Tongue (tissue), 1 donor: ENCODE measurements at regions not wholly inside any gene's neighbourhood (a gene's known extent, or its start where the extent isn't known, plus 50 kb on each side); places are given as distances from the start of the nearest gene placed in this dataset.
A peak's percentile ranks its signal among the peaks of the same experiment; 100 is the strongest.

Experiments used
- DNase-seq: peaks from one replicate; pipeline ENCODE4 v3.0.0-alpha.2; 2015

DNA sequence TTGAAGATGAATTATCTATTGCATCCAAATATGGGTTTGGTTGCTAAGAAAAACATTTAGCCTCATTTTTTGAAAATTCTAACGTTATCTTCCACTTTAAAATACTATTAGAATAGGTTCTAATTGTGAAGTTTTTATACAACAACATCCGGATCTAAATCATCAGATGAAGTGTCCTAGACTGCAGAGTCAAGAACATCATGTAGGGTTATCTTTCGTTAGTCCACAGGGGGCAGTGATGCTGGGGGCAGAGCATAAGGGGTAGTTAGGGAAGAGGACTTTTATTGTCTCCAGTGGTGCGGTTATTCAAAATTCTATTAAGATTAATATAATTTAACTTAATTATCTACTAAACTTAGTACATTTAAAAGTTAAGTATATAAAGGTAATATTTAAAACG is 990.6 kb upstream of the PHF14 start:
- no peak for DNase-seq

DNA sequence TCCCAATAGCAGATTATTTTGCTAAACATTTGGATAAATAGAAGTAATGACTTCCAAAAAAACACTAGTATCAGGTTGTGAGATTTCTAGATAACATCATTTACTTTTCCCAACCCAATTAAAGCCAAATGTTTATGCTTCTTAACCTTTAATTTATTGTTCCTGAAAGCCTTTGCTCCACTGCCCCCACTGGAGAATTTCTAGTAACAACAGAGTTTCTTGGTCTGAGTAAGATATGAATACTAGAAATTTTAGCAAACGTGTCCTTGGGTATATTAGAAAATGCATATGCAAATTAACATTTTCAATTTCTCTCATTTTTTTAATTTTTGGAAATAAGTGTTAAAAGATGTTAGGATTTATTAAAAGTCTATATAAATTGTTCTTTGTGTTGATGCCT is 958.0 kb upstream of the PHF14 start:
- DNase-seq, result no peak

DNA sequence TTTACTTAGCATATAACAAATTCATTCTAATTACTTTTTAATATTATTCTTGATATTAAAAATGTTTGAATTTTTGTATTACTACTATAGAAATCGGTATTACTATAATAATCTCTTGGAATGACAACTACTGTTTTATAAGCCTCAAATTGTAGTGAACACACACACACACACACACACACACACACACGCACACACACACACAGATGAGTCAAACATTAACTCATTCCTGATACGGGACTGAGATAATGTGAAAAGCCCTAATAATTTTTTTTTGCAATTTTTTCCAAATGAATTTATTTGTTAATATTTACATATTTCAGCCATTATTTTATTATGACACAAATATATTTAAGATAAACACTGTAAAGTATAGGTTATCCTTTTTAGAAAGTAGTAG is 951.2 kb upstream of the PHF14 start:
- no peak for DNase-seq

DNA sequence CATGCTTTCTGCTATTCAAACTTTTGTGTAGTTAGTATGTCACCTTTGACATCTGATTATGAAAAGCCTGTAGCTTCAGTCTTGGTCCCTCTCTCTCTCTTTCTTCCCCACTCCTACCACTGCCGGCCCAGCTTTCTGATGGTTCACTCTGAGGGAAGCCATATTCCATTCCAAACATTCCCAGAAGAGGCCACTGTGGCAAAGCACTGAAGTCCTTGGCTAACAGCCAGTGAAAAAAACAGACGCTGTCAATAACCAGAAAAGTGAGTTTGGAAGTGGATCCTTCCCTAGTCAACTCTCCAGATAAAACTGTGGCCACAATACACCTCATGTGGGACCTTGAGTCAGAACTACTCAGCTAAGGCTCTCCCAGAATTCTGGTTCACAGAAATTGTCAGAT is 950.7 kb upstream of the PHF14 start:
- DNase-seq, result peak; percentile 16

DNA sequence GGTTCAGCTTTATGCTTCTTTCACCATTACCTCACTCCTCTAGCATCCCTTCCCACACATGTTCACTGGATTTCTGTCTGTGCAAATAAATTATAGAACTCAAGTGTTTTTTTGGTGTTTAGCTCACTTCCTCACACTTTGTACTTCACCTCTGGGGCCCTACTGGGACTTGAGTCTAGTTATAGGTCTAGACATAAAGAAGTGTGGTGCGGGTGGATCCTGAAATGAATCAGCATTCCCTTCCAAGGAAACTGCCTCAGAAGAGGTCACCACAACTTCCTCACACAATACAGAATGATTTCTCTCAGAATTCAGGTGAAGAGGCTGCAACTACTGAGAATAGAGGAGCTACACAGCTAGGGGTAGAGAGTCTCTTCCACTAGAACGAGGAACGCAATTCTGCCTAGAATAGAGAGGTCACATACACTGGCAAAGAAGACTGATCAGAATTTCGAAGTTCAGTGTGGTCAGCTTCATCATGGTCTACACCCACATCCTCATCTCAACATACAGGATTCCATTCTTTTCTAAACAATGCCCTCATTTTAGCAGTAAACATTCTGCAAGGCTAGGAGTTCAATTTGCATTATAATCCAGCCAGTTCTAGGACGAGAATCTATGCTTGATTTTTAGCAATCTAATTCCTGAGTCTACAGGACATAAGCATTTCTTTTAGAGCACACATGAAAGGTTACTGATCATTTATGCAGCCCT is 938.7 kb upstream of the PHF14 start:
- DNase-seq, result no peak

DNA sequence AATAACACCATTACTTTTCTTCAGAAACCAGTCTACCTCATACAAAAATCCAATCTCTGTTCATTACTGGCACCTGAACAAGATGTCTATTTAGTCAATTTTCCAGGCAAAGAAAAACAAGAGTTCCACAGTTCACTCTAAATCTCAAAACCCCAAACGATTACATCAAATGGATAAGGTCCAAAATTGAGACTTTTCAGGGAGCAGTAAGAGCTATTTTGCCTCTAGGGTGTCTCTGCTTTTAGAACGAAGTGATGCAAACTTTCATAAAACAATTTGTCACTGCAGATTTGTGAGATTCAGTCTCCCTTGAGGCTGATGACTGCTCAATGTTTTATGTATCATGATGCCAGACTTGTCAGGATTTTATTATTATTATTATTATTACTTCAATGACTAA is 937.0 kb upstream of the PHF14 start:
- DNase-seq, result no peak

DNA sequence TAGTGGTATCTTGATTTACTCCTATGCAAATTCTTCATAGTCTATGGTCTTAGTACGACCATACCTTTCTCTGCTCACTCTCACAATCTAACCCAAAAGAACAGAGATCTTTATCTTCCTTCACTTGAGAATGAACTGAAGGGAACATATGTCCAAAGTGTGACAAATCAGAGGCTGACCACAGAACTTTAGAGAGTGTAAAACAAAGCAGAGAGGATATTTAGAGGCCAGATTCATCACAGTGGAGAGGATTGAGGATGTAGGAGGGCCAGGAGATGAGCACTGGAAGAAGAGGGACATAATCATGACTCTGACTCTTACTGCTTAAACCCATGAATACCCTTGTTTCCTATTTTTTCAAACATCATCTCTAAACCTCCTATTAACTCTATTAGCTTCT is 935.3 kb upstream of the PHF14 start:
- no peak for DNase-seq

DNA sequence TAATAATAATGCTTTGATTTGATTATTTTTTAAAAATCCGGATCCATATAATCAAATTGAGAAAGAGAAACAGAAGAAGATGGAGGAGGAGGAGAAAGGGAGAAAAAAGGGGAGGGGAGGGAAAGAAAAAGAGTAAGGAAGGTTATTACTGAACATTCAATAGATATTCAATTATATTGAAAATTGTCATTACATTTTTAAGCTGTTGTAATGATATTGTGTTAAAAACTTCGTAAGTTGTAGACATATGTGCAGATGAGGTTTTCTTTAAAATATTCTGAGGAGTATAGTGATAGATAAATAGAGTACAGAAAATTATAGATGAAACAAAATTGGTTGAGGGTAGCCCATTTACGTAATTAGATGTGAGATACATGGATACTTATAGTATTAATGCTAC is 933.0 kb upstream of the PHF14 start:
- DNase-seq, result no peak

DNA sequence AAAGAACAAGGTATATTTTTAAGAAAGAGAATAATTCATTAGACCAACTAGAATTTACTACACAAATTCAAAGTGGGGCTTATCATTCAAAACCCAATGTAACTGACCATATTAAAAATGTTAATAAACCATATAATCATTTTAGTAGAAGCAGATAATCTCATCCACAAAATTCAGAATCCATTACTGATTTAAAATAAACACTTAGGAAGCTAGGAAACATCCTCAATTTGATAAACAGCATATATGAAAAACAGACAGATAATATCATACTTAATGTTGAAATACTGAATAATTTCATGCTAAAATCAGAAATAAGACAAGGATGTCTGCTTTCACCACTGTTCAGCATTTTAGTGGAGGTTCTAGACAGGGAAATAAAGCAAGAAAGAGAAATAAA is 902.8 kb upstream of the PHF14 start:
- DNase-seq, result no peak

DNA sequence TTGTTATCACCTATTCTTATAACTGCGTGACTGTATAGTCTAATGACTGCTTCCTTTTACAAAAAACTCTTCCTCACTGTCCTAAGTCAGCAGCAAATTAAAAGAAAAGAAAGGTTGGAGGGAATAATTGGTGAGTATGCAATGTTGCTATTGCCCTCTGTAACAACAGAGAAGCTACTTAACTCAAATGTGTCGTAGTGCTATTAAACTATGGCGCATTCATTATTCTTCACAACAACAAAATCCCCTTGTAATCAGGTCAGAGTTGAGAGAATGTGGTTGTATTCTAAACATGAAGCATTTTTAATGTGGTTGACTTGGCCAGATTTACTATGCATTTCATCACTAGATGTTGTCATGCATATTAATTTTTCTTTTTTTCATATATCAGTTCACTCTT is 897.8 kb upstream of the PHF14 start:
- DNase-seq, result no peak

DNA sequence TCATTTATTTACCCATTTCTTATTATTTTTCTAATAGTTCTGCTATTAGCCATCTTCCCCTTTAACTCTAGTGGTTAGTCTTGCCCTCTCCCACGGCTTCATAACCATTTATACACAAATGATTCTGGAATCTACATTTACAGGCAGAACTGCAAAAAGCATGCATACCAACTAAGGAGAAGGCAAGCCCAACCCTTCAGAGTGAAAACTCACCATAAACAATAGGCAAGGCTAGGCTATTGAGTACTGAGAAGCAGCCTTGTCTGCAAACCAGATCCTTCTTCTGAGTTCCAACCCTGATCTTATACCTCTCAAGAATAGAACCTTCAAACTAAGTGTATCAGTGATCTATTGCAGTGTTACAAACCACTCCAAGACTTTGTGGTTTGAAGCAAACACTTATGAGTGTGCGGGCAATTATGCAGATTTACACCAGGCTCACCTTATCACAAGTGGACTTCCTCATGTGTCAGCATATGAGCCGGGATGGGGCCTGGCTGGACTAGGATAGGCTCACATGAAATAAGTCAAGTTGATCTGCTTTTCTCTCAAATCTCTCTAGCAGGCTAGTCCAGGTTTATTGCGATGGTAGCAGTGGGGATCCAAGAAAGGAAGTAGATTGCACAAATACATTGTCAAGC is 896.9 kb upstream of the PHF14 start:
- no peak for DNase-seq

DNA sequence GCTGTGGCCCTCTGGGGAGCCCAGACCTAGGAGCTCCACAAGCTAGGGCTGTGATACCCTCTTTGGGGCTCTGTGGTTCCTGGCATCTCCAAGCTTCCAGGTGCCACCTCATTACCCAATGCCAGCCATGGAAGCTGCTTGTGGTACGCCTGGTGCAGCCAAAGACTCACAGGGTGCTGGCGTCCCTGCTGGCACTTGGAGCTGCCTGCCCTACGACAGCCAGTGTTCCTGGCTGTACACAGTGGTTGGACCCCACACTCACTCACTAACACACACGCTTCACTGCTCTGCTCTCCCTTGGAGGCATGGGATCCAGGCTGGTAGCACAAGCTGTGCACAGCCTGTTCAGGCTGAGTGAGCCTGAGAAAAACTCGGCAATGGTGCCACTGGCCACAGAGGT is 894.1 kb upstream of the PHF14 start:
- DNase-seq, result no peak

DNA sequence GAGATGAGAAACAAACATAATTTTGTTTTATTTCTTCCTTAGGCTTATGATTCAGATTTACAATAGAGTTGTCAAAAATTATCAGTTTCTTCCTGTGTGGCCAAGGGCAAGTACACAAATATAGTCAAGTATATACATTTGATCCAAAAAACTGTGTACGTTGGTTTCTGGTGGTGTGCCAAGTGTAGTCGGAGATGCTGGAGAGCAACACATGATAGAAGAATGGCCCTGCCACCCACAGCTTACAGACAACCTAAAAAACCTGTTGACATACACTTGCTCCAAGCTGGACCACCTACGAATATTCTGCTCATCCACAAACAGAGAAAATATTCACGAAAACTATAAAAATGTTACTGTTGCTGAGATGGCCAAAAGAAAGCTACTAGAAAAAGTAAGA is 890.8 kb upstream of the PHF14 start:
- DNase-seq, result no peak

DNA sequence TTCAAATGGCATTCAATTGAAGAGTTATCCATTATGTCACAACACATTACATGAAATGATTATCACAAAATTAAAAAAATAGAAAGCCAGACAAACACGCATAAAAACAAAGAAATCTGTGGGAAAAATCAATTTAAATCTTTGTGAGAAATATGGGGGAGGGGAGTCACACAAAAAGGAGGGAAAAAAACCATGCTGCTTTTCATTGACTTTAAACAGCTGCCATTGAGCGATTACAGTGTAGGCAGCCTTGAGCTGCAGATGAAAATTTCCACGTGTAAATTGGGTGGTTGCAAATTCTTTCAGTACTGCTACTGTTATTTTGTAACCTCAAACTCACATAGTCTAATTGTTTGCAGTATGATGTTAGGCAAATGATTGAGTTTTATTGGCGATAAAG is 889.9 kb upstream of the PHF14 start:
- DNase-seq, result no peak

DNA sequence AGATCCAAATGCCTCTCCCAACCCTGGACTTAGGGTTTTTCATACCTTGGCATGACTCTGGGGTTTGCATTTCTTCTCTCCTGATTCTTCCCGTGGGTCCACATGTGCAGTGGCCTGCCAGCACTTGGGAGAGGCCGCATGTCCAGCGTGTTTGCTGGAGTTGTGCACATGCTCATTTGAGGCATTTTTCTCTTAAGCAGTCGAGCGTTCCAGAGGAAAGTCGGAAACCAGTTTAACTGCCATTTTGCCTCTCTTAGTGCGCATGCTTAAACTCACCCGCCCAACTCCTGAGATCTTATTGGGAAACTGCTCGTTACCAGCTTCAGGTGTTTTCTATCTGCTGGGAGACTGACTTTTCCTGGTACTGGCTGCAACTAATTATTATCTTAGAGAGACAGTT is 888.4 kb upstream of the PHF14 start:
- DNase-seq, result no peak

DNA sequence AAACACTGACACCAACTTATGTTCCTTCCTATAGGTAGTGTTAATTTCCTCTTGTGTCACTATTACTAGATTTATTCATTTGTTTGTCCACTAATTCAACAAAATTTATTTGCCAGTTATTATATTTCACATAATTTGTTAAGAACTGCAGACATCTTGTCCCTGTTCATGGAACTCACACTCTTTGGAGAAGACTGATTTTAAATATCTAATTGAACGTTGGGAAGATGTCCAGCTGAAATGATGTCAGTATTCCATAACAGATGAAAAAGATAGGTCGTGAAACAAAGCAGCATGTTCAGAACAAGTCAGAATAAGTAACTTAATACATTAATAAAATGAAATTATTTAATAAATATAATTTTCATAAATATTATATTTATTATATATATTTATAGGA is 873.1 kb upstream of the PHF14 start:
- no peak for DNase-seq

DNA sequence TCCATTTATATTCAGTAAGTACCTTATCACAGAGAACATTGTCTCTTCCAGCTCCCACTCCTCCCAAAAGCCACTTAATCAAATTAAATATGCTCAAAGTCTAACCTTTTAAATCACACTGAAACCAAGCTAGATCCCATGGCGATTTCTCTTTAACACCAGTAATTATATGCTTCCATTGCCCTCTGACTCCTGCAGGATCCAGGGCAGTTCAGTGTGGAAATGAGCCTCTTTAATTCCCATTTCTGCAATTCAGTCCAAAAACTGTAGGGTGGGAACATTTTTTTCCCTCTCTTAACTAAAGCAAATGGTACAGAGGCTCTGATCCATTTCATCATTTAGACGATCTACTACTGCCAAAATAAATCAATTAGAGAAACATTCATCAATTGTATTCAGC is 872.3 kb upstream of the PHF14 start:
- no peak for DNase-seq

DNA sequence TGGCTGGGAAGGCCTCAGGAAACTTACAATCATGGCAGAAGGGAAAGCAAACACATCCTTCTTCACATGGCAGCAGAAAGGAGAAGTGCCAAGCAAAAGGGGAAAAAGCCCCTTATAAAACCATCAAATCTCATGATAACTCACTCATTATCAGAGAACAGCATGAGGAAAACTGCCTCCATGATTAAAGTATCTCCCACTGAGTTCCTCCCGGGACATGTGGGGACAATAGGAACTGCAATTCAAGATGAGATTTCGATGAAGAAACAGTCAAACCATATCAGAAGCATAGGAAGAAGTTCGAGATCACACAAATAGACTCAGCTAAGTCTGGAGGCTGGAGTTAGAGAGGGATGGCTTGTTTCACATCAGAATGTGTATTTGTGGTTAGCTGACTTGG is 869.4 kb upstream of the PHF14 start:
- no peak for DNase-seq

DNA sequence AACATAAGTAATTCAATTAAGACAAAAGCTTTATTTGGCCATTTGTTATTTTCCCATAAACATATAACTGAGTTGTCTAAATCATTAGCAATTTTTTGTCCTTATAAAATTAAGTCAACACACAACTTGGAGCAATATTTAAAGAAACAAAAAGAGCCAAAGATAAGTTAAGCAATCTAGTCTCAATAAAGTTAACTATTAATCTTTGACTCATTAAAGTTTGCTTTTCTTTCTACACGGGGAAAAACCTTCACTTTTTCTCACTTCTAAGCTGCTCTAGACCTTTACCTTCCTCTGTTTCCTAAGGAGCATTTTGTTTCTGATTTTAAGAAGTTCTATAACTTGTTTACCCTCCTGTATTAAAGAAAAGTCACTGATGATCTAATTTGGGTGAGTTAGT is 867.1 kb upstream of the PHF14 start:
- no peak for DNase-seq

DNA sequence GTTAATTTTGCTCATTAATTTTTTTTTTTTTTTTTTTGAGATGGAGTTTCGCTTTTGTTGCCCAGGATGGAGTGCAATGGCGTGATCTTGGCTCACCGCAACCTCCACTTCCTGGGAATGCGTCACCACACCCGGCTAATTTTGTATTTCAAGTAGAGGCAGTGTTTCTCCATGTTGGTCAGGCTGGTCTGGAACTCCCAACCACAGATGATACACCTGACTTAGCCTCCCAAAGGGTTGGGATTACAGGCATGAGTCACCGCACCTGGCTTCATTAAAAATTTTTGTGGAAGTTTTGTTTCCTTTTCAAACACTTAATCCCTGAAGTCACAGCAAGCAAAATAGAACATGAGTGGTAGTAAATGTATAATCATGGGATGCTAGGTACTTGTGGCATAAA is 857.2 kb upstream of the PHF14 start:
- no peak for DNase-seq

DNA sequence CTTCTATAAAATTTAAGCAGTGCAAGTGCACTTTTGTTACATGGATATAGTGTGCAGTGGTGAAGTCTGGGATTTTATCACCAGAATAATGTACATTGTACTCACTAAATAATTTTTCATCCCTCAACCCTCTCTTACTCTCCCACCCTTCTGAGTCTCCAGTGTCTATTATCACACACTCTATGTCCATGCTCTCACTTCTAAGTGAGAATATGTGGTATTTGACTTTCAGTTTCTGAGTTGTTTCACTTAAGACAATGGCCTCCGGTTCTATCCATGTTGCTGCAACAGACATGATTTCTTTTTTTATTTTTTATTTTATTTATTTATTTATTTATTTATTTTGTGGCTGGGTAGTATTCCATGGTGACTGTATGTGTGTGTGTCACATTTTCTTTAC is 855.9 kb upstream of the PHF14 start:
- DNase-seq, result no peak

DNA sequence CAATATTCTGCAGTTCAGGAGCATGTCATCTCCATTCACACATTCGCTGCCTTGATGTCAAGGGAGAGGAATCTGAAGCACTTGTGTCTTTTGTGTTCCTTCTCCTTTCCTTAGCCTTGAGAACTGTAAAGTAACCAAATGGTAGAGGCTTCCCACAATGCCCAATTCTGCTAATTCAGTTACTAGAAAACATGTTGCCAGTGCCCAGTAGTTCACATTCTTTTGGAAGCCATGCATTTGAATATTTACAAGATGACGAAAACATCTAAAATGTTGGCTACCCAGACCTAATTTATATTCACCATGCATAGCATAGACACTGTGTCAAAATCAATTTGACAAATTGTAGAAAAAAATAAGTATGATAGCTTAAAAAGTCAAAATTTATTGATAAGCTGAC is 852.7 kb upstream of the PHF14 start:
- DNase-seq, result no peak

DNA sequence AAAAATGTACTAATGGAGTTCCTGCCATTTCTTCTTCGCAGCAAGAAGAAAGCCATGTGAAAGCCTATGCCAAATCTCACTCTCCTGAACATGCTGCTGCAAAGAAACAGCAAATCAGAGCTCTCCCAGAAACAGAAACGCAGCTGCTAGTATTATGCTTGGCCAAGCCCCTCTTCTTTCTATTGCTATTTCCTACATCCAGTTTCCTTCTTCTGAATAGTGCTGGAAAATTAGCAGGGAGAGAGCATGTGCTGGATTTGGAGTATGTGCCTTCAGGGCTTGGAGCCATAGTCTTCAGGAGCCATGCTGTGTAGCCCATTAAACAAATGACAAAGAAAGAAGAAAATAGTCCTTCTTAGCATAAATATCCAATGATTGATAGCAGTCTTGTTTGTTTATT is 852.0 kb upstream of the PHF14 start:
- DNase-seq, result peak; percentile 61

DNA sequence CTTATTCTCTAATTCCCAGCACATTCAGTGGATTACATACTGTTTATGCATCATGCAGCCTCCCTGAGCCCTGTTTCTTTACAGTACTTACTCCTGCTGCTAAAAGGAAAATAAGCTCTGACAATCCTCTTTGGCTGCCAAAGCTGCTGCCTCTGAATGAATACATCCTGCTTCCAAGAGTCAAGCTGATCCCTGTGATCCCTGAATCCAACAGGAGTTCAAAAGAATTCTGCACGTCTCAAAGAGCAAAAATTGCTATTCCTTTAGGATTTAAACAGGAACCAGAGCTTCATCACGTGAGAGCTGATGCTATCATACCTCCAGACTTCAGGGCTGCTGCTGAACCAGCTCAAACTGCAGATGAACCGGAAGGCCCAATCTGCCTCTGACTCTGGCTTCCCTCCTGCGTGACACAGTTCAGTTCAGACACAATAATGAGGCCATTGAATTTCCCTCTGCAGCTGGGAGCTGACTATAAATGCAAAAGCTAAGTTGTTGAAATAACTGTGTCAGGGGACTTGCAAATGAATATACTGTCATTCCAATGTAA is 851.0 kb upstream of the PHF14 start:
- DNase-seq, result peak; percentile 79
